Activated CD4-positive, alpha-beta T cell treated with anti-CD3 and anti-CD28 coated beads, Interleukin-2, amount 50 U/mL, for 16 hours (primary cell): ENCODE measurements at regions not wholly inside any gene's neighbourhood (a gene's known extent, or its start where the extent isn't known, plus 50 kb on each side); places are given as distances from the start of the nearest gene placed in this dataset.

Experiments used
- DNase-seq: peaks from one replicate; pipeline ENCODE4 v3.0.0-alpha.2; 2020

GRCh38 chr3:13266005-13266404 is 154.1 kb downstream of the NUP210 start:
- DNase-seq = no peak

- no peak for DNase-seq
These were observed 154.6 kb downstream of the NUP210 start for GRCh38 chr3:13265507-13265906.

- DNase-seq = no peak
These were observed 155.1 kb downstream of the NUP210 start for GRCh38 chr3:13265016-13265415.

- DNase-seq = no peak
These were observed 155.7 kb downstream of the NUP210 start for GRCh38 chr3:13264468-13264795.

- no peak for DNase-seq
These were observed 156.2 kb downstream of the NUP210 start for GRCh38 chr3:13263770-13264467.

GRCh38 chr3:13262493-13263211 is 157.5 kb downstream of the NUP210 start:
- DNase-seq = no peak

GRCh38 chr3:13261892-13262291 is 158.2 kb downstream of the NUP210 start:
- no peak for DNase-seq

GRCh38 chr3:13261104-13261830 is 158.9 kb downstream of the NUP210 start:
- DNase-seq = no peak

- no peak for DNase-seq
These were observed 159.6 kb downstream of the NUP210 start for GRCh38 chr3:13260259-13261103.

- no peak for DNase-seq
These were observed 160.3 kb downstream of the NUP210 start for GRCh38 chr3:13259831-13260230.

GRCh38 chr3:13258986-13259514 is 161.1 kb downstream of the NUP210 start:
- DNase-seq = no peak

GRCh38 chr3:13258280-13258679 is 161.8 kb downstream of the NUP210 start:
- no peak for DNase-seq

- no peak for DNase-seq
These were observed 162.5 kb downstream of the NUP210 start for GRCh38 chr3:13257666-13258065.

- no peak for DNase-seq
These were observed 163.3 kb downstream of the NUP210 start for GRCh38 chr3:13256845-13257244.

GRCh38 chr3:13254028-13254951 is 165.8 kb downstream of the NUP210 start:
- no peak for DNase-seq

GRCh38 chr3:13253208-13253937 is 166.7 kb downstream of the NUP210 start:
- no peak for DNase-seq

GRCh38 chr3:13252207-13252606 is 167.9 kb downstream of the NUP210 start:
- DNase-seq = no peak

- no peak for DNase-seq
These were observed 168.8 kb downstream of the NUP210 start for GRCh38 chr3:13251166-13251903.

- DNase-seq = no peak
These were observed 170.3 kb downstream of the NUP210 start for GRCh38 chr3:13249664-13250390.

GRCh38 chr3:13248640-13249039 is 171.5 kb downstream of the NUP210 start:
- no peak for DNase-seq
